ENCODE measurements at regions not wholly inside any gene's neighbourhood (a gene's known extent, or its start where the extent isn't known, plus 50 kb on each side); places are given as distances from the start of the nearest gene placed in this dataset.

DNA sequence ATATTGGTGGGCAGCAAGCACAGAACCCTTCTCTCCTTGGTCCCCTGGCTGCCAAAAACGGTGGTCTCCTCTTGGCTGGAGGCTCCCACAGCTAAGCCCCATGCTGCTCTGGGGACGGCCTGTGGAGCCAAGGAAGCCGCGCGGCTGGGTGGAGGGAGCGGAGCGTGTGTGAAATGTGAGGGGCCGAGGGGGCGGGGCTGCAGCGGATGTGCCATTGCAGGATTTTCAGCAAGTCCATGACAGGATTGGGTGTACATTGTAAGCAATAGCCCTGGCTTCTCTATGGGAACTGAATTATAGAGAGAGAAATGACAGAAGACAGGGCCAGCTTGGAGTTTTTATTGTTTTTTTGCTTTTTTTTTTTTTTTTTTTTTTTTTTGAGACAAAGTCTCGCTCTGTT lies 336.5 kb downstream of the DIRAS2 start:
- no peak for TF ChIP-seq ZBTB7A (IDR thresholded peaks at IDR 0.05; ENCODE audit: low read depth)
- no peak for TF ChIP-seq CEBPB (IDR thresholded peaks at IDR 0.05)
- TF ChIP-seq USF1 (IDR thresholded peaks at IDR 0.05), result no peak
- no peak for TF ChIP-seq TCF12 (IDR thresholded peaks at IDR 0.05; ENCODE audit: low read depth)
- no peak for TF ChIP-seq EP300 (IDR thresholded peaks at IDR 0.05; ENCODE audit: borderline replicate concordance)
- no peak for TF ChIP-seq RAD21 (IDR thresholded peaks at IDR 0.05; ENCODE audit: low read depth)
- no peak for TF ChIP-seq FOXM1 (IDR thresholded peaks at IDR 0.05; ENCODE audit: borderline replicate concordance, low read depth)
- no peak for TF ChIP-seq TEAD4 (IDR thresholded peaks at IDR 0.05)

GRCh38 chr9:90307167-90307833 lies 335.3 kb downstream of the DIRAS2 start:
- TF ChIP-seq TAF1 (IDR thresholded peaks at IDR 0.05; ENCODE audit: low read depth), result no peak
- no peak for TF ChIP-seq CEBPB (IDR thresholded peaks at IDR 0.05)
- TF ChIP-seq USF1 (IDR thresholded peaks at IDR 0.05), result no peak
- no peak for TF ChIP-seq TCF12 (IDR thresholded peaks at IDR 0.05; ENCODE audit: low read depth)
- TF ChIP-seq TEAD4 (IDR thresholded peaks at IDR 0.05), result no peak
- TF ChIP-seq REST (IDR thresholded peaks at IDR 0.05; ENCODE audit: low read depth), result no peak
- no peak for TF ChIP-seq EGR1 (IDR thresholded peaks at IDR 0.05)
- no peak for TF ChIP-seq RAD21 (IDR thresholded peaks at IDR 0.05; ENCODE audit: low read depth)
- TF ChIP-seq YY1 (IDR thresholded peaks at IDR 0.05; ENCODE audit: low read depth), result no peak
- no peak for TF ChIP-seq ZBTB7A (IDR thresholded peaks at IDR 0.05; ENCODE audit: low read depth)
- TF ChIP-seq FOXM1 (IDR thresholded peaks at IDR 0.05; ENCODE audit: borderline replicate concordance, low read depth), result no peak
- no peak for TF ChIP-seq EP300 (IDR thresholded peaks at IDR 0.05; ENCODE audit: borderline replicate concordance)
- TF ChIP-seq MAX (IDR thresholded peaks at IDR 0.05), result no peak
- TF ChIP-seq NFIC (IDR thresholded peaks at IDR 0.05), result no peak
- no peak for TF ChIP-seq CREB1 (IDR thresholded peaks at IDR 0.05; ENCODE audit: low read depth)

GRCh38 chr9:90307891-90308290 lies 334.7 kb downstream of the DIRAS2 start:
- TF ChIP-seq TAF1 (IDR thresholded peaks at IDR 0.05; ENCODE audit: low read depth) (no peak), RAD21 (IDR thresholded peaks at IDR 0.05; ENCODE audit: low read depth) (no peak), FOXM1 (IDR thresholded peaks at IDR 0.05; ENCODE audit: borderline replicate concordance, low read depth) (no peak), NFIC (IDR thresholded peaks at IDR 0.05) (no peak), MAX (IDR thresholded peaks at IDR 0.05) (no peak), TEAD4 (IDR thresholded peaks at IDR 0.05) (no peak), TCF12 (IDR thresholded peaks at IDR 0.05; ENCODE audit: low read depth) (no peak)

- TF ChIP-seq USF1 (IDR thresholded peaks at IDR 0.05) (no peak), EGR1 (IDR thresholded peaks at IDR 0.05) (no peak), MAX (IDR thresholded peaks at IDR 0.05) (no peak), CREB1 (IDR thresholded peaks at IDR 0.05; ENCODE audit: low read depth) (no peak), FOXM1 (IDR thresholded peaks at IDR 0.05; ENCODE audit: borderline replicate concordance, low read depth) (no peak), REST (IDR thresholded peaks at IDR 0.05; ENCODE audit: low read depth) (no peak), YY1 (IDR thresholded peaks at IDR 0.05; ENCODE audit: low read depth) (no peak)
Observed at GRCh38 chr9:90308691-90309090, 333.9 kb downstream of the DIRAS2 start.

DNA sequence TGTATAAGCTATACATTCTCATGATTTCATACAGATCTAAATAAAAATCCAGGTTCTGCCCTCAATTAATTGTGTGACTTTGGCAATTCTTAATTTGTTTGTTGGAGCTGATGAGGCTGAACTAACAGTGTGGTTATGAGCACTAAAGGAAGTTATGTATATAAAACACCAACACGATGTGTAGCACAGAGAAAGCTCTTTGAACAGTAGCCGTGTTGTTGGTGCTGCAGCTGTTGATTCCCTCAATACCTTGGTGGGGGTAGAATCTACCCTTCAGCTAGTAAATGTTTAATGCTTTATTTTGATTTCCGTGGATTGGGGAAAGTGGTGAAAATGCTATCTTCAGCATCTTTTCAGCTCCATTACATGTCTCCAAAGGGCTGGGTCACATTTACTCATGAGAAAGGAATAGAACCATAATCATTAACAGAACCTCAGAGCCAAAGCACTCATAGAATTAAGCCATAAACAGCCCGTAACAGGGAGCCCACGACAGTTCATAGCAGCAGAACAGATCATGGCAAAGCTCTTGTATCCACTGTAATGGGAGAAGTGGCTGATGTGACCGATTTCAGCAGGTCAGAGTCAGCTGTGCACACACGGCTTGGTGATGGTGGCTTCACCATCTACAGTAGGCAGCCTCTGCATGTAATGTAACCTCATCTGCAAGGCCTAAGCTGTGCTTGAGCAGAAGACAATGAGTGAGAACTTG lies 332.7 kb downstream of the DIRAS2 start:
- TF ChIP-seq RAD21 (IDR thresholded peaks at IDR 0.05; ENCODE audit: low read depth) (no peak), NFIC (IDR thresholded peaks at IDR 0.05) (no peak), FOXM1 (IDR thresholded peaks at IDR 0.05; ENCODE audit: borderline replicate concordance, low read depth) (no peak), REST (IDR thresholded peaks at IDR 0.05; ENCODE audit: low read depth) (no peak), ZBTB7A (IDR thresholded peaks at IDR 0.05; ENCODE audit: low read depth) (no peak), CREB1 (IDR thresholded peaks at IDR 0.05; ENCODE audit: low read depth) (no peak), EP300 (IDR thresholded peaks at IDR 0.05; ENCODE audit: borderline replicate concordance) (no peak), YY1 (IDR thresholded peaks at IDR 0.05; ENCODE audit: low read depth) (no peak), TEAD4 (IDR thresholded peaks at IDR 0.05) (no peak), MAX (IDR thresholded peaks at IDR 0.05) (no peak), TCF12 (IDR thresholded peaks at IDR 0.05; ENCODE audit: low read depth) (no peak), USF1 (IDR thresholded peaks at IDR 0.05) (no peak), EGR1 (IDR thresholded peaks at IDR 0.05) (no peak), TAF1 (IDR thresholded peaks at IDR 0.05; ENCODE audit: low read depth) (no peak), CEBPB (IDR thresholded peaks at IDR 0.05) (no peak)
